ENCODE measurements at regions not wholly inside any gene's neighbourhood (a gene's known extent, or its start where the extent isn't known, plus 50 kb on each side); places are given as distances from the start of the nearest gene placed in this dataset.

GRCh38 chr2:220528180-220528675, 900.8 kb downstream of the SLC4A3 start:
- CTCF ChIA-PET = no interaction called here
- peaks cover 35% of the 10 kb centered on the region for H3K9me3 Mint-ChIP-seq
- POLR2A ChIA-PET = no interaction called here
- TF ChIP-seq GABPB1 (CRISPR knock-in tag; IDR thresholded peaks at IDR 0.05) (no peak), IRF1 (CRISPR knock-in tag; IDR thresholded peaks at IDR 0.05) (no peak), CDX4 (CRISPR knock-in tag; IDR thresholded peaks at IDR 0.05; ENCODE audit: borderline replicate concordance) (no peak), ZMAT4 (CRISPR knock-in tag; IDR thresholded peaks at IDR 0.05) (no peak), AFF4 (CRISPR knock-in tag; IDR thresholded peaks at IDR 0.05; ENCODE audit: borderline replicate concordance) (no peak), PRDM15 (CRISPR knock-in tag; IDR thresholded peaks at IDR 0.05) (no peak), NFE2L1 (CRISPR knock-in tag; IDR thresholded peaks at IDR 0.05) (no peak), ARID4B (CRISPR knock-in tag; IDR thresholded peaks at IDR 0.05; ENCODE audit: borderline replicate concordance) (no peak), OVOL2 (CRISPR knock-in tag; IDR thresholded peaks at IDR 0.05; ENCODE audit: borderline replicate concordance) (no peak), E2F4 (CRISPR knock-in tag; IDR thresholded peaks at IDR 0.05; ENCODE audit: borderline replicate concordance, low read depth) (no peak), ZNF219 (CRISPR knock-in tag; IDR thresholded peaks at IDR 0.05; ENCODE audit: borderline replicate concordance) (no peak), ZNF121 (CRISPR knock-in tag; IDR thresholded peaks at IDR 0.05) (no peak), TP53 (CRISPR knock-in tag; IDR thresholded peaks at IDR 0.05) (no peak), MAX (CRISPR knock-in tag; IDR thresholded peaks at IDR 0.05) (no peak), USF2 (CRISPR knock-in tag; IDR thresholded peaks at IDR 0.05) (no peak), SP1 (CRISPR knock-in tag; conservative IDR thresholded peaks at IDR 0.05) (no peak), FOXP1 (CRISPR knock-in tag; IDR thresholded peaks at IDR 0.05; ENCODE audit: borderline replicate concordance) (no peak)
- peaks cover 12% of the 10 kb centered on the region for H3K36me3 Mint-ChIP-seq
- ATAC-seq = no peak
- no peak for DNase-seq (ENCODE audit: low spot score)
- no peak overlapping the region for H3K27ac Mint-ChIP-seq
- no peaks in the 10 kb centered on the region for H3K27me3 Mint-ChIP-seq (ENCODE audit: low read depth)
- no peak overlapping the region for H3K4me3 Mint-ChIP-seq
- no peaks in the 10 kb centered on the region for H3K4me1 Mint-ChIP-seq

Measured in WTC11 (cell line).